ENCODE measurements at regions not wholly inside any gene's neighbourhood (a gene's known extent, or its start where the extent isn't known, plus 50 kb on each side); places are given as distances from the start of the nearest gene placed in this dataset.

DNA sequence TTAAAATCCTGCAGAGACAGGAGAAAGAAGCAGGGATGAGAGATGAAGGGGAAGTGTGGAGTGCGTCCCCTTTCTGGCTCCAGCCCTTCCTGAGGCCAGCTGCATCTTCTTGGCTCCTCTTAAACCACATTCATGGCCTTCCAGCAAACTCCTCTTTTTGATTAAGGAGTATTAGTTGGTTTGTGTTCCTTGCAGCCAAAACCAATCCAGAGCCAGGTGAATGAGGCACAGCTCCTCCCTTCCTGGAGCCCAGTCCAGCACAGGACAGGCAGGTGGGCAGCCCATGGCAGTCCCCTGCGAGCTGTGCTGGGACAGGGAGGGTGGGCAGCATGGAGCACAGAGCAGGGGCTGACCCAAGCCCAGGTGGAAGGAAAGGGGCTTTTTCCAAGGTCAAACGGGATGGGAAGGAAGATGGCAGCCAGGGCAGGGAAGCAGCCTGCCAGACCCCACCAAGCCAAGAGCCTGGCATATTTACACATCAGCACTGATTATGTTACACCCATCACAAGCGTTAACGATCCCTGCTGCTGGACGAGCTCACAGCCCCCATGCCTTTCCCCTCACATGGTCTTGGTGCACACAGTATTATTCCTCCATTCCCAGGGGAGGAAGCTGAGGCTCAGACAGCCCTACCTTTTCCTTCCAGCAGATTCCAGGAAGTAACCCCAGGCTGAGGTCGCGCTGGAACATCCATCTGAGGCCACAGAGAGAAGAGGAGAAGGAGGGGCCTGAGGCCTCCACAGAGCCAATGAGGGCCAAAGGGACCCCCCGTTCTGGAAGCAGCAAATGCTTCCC, 175.6 kb downstream of the SMAD6 start:
- TF ChIP-seq POLR2A (IDR thresholded peaks at IDR 0.05) (no peak), POLR2AphosphoS5 (IDR thresholded peaks at IDR 0.05) (no peak)
- TF ChIP-seq, protein P1, sequence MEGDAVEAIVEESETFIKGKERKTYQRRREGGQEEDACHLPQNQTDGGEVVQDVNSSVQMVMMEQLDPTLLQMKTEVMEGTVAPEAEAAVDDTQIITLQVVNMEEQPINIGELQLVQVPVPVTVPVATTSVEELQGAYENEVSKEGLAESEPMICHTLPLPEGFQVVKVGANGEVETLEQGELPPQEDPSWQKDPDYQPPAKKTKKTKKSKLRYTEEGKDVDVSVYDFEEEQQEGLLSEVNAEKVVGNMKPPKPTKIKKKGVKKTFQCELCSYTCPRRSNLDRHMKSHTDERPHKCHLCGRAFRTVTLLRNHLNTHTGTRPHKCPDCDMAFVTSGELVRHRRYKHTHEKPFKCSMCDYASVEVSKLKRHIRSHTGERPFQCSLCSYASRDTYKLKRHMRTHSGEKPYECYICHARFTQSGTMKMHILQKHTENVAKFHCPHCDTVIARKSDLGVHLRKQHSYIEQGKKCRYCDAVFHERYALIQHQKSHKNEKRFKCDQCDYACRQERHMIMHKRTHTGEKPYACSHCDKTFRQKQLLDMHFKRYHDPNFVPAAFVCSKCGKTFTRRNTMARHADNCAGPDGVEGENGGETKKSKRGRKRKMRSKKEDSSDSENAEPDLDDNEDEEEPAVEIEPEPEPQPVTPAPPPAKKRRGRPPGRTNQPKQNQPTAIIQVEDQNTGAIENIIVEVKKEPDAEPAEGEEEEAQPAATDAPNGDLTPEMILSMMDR (IDR thresholded peaks at IDR 0.05 in 8 of 11, conservative IDR thresholded peaks at IDR 0.05 in 3 of 11), result no peak

Data from spleen (tissue), 7 donors.